COLO829 (cell line): ENCODE measurements at regions not wholly inside any gene's neighbourhood (a gene's known extent, or its start where the extent isn't known, plus 50 kb on each side); places are given as distances from the start of the nearest gene placed in this dataset.
"Not testable (repeated sequence)": the region's sequence is repeated elsewhere in the genome, so short reads cannot be mapped to it uniquely, and the experiment has no call there.

Experiments used
- DNase-seq: peaks from one replicate; pipeline ENCODE4 v3.0.0; 2012; ENCODE audit warnings: low spot score

GRCh38 chr15:85264614-85265190, 115.7 kb upstream of the AKAP13 start:
- not testable (repeated sequence) for DNase-seq

- DNase-seq = not testable (repeated sequence)
Measured at GRCh38 chr15:85267158-85267857, 113.1 kb upstream of the AKAP13 start.

GRCh38 chr15:85274315-85275050, 105.9 kb upstream of the AKAP13 start:
- no peak for DNase-seq

GRCh38 chr15:85276508-85276907, 103.9 kb upstream of the AKAP13 start:
- no peak for DNase-seq

- no peak for DNase-seq
Measured at GRCh38 chr15:85276921-85277320, 103.5 kb upstream of the AKAP13 start.

- DNase-seq = no peak
Measured at GRCh38 chr15:85277847-85278370, 102.5 kb upstream of the AKAP13 start.

- DNase-seq = no peak
Measured at GRCh38 chr15:85280203-85280602, 100.2 kb upstream of the AKAP13 start.

GRCh38 chr15:85281293-85281882, 99.0 kb upstream of the AKAP13 start:
- DNase-seq = no peak

GRCh38 chr15:85282504-85283115, 97.8 kb upstream of the AKAP13 start:
- DNase-seq = no peak

GRCh38 chr15:85283815-85284214, 96.6 kb upstream of the AKAP13 start:
- not testable (repeated sequence) for DNase-seq

GRCh38 chr15:85284497-85284896, 95.9 kb upstream of the AKAP13 start:
- no peak for DNase-seq

GRCh38 chr15:85289677-85290365, 90.6 kb upstream of the AKAP13 start:
- peak; percentile 94 for DNase-seq

- DNase-seq = not testable (repeated sequence)
Measured at GRCh38 chr15:85292583-85292982, 87.8 kb upstream of the AKAP13 start.

- peak; percentile 80 for DNase-seq
Measured at GRCh38 chr15:85296615-85297402, 83.6 kb upstream of the AKAP13 start.

GRCh38 chr15:85297537-85297936, 82.9 kb upstream of the AKAP13 start:
- DNase-seq = no peak

- DNase-seq = no peak
Measured at GRCh38 chr15:85298366-85298765, 82.0 kb upstream of the AKAP13 start.

GRCh38 chr15:85298941-85299340, 81.5 kb upstream of the AKAP13 start:
- DNase-seq = no peak

GRCh38 chr15:85302271-85302670, 78.1 kb upstream of the AKAP13 start:
- DNase-seq = no peak

GRCh38 chr15:85305050-85305449, 75.4 kb upstream of the AKAP13 start:
- no peak for DNase-seq

- DNase-seq = no peak
Measured at GRCh38 chr15:85306946-85307686, 73.3 kb upstream of the AKAP13 start.
